ENCODE measurements at regions not wholly inside any gene's neighbourhood (a gene's known extent, or its start where the extent isn't known, plus 50 kb on each side); places are given as distances from the start of the nearest gene placed in this dataset.

- no CpG with 5 or more reads among the region's 3 CpGs for WGBS (ENCODE audit: extremely low coverage, insufficient read length, low lambda C conversion rate)
- no peak overlapping the region for H3T11ph ChIP-seq (ENCODE audit: low read length)
- no peaks in the 10 kb centered on the region for H3K23me2 ChIP-seq (ENCODE audit: insufficient read length, low read depth, low read length, poor library complexity, severe bottlenecking)
- no peak overlapping the region for H3K14ac ChIP-seq (ENCODE audit: insufficient read depth, low read length)
- H3K27ac ChIP-seq (ENCODE audit: insufficient read length, low read depth, low read length) = no peak overlapping the region
- no peak overlapping the region for H3K4ac ChIP-seq (ENCODE audit: low read depth, low read length)
- no peak overlapping the region for H2BK15ac ChIP-seq (ENCODE audit: low read depth, low read length)
- Mint-ChIP-seq H3K4me3 (no peak overlapping the region), H3K9me3 (peaks cover 10 to 15% of the 10 kb centered on the region in 2 experiments; a peak in 3 of 5 replicates), H3K36me3 (ENCODE audit: insufficient read depth in 1 of 3, low read depth in 3 of 3) (peaks cover 2 to 9% (median 3%) of the 10 kb centered on the region in 3 experiments; a peak in 6 of 7 replicates), H3K4me1 (0 out of 4 replicates have a peak, but pooled peaks cover 0 to 3% of the 10 kb centered on the region in 2 experiments), H3K27ac (no peak overlapping the region), H3K27me3 (ENCODE audit: low read depth) (no peaks in the 10 kb centered on the region)
- no peak overlapping the region for H3K9ac ChIP-seq (ENCODE audit: extremely low read depth, insufficient read length, low read length)
- H3K27me3 ChIP-seq (ENCODE audit: insufficient read depth, low read length) = no peaks in the 10 kb centered on the region
- H3K9me3 ChIP-seq (ENCODE audit: control insufficient read depth, low read depth, low read length) = no peaks in the 10 kb centered on the region
- no peak overlapping the region for H3K4me2 ChIP-seq (ENCODE audit: insufficient read depth, insufficient read length, low read length)
- no peak overlapping the region for H4K8ac ChIP-seq (replicated peaks; ENCODE audit: insufficient read length, low read depth, low read length)
- H3K56ac ChIP-seq (ENCODE audit: insufficient read length, low read depth, low read length) = no peak overlapping the region
- H4K5ac ChIP-seq (ENCODE audit: insufficient read length, low read depth, low read length) = no peak overlapping the region
- no peak overlapping the region for H3K18ac ChIP-seq (ENCODE audit: insufficient read length, low read depth, low read length)
- H3K79me1 ChIP-seq (ENCODE audit: insufficient read depth, low read depth, low read length, poor library complexity, severe bottlenecking) = no peaks in the 10 kb centered on the region
- no peak overlapping the region for H2BK5ac ChIP-seq (ENCODE audit: insufficient read length, low read length)
- H2BK120ac ChIP-seq (ENCODE audit: low read depth, low read length, poor library complexity, severe bottlenecking) = no peak overlapping the region
- no peak for TF ChIP-seq CTCF (conservative IDR thresholded peaks at IDR 0.05)
- H2AFZ ChIP-seq (ENCODE audit: low read length) = no peak overlapping the region
- H3K4me1 ChIP-seq (ENCODE audit: insufficient read depth, low read length) = no peaks in the 10 kb centered on the region
- no peak overlapping the region for H2BK20ac ChIP-seq (ENCODE audit: low read depth, low read length, poor library complexity, severe bottlenecking)
- no peak for DNase-seq
- no peak overlapping the region for H3K23ac ChIP-seq (ENCODE audit: insufficient read length, low read depth, low read length)
- no peak overlapping the region for H4K91ac ChIP-seq (ENCODE audit: insufficient read length, low read depth, low read length)
- H3K79me2 ChIP-seq (ENCODE audit: insufficient read depth, low read length) = no peaks in the 10 kb centered on the region
- H4K20me1 ChIP-seq (ENCODE audit: control insufficient read depth, insufficient read depth, insufficient read length) = no peaks in the 10 kb centered on the region
- no peak overlapping the region for H2BK12ac ChIP-seq (ENCODE audit: insufficient read length, low read depth, low read length)
- H2AK5ac ChIP-seq (ENCODE audit: insufficient read length, low read length) = no peak overlapping the region
Observed at GRCh38 chr14:58829594-58829993, 191.8 kb downstream of the DACT1 start.
